ENCODE measurements at regions not wholly inside any gene's neighbourhood (a gene's known extent, or its start where the extent isn't known, plus 50 kb on each side); places are given as distances from the start of the nearest gene placed in this dataset.

- TF ChIP-seq TAF1 (IDR thresholded peaks at IDR 0.05; ENCODE audit: low read depth, low read length) (no peak), SPI1 (IDR thresholded peaks at IDR 0.05; ENCODE audit: low read depth, low read length) (no peak), POLR2A (IDR thresholded peaks at IDR 0.05; ENCODE audit: low read depth, low read length) (no peak), POLR2AphosphoS5 (IDR thresholded peaks at IDR 0.05; ENCODE audit: low read depth, low read length) (no peak)
Observed at GRCh38 chr9:75235632-75236031, 147.3 kb downstream of the OSTF1 start.

Data from GM12891 (cell line).